KMS-11 (cell line): ENCODE measurements at regions not wholly inside any gene's neighbourhood (a gene's known extent, or its start where the extent isn't known, plus 50 kb on each side); places are given as distances from the start of the nearest gene placed in this dataset.

Experiments
- H2AFZ ChIP-seq: fragments of 200-600 bp; sonication (generic); 2 replicates; pipeline ENCODE4 v1.6.1; 2016; ENCODE audit warnings: antibody characterized with exemption, mixed run types, low read depth
- H3K27ac ChIP-seq: fragments of 200-600 bp; sonication (generic); 2 replicates; pipeline ENCODE4 v1.6.1; 2016; ENCODE audit warnings: mild to moderate bottlenecking, mixed run types
- H3K27me3 ChIP-seq: fragments of 200-600 bp; sonication (generic); 2 replicates; pipeline ENCODE4 v1.6.1; 2017; ENCODE audit warnings: mild to moderate bottlenecking, low read depth, mixed run types, moderate library complexity; ENCODE audit not compliant: insufficient read depth
- H3K36me3 ChIP-seq: fragments of 200-600 bp; sonication (generic); 2 replicates; pipeline ENCODE4 v1.6.1; 2017; ENCODE audit warnings: mild to moderate bottlenecking, mixed run types; ENCODE audit not compliant: insufficient read depth
- H3K4me1 ChIP-seq: fragments of 200-600 bp; sonication (generic); 2 replicates; pipeline ENCODE4 v1.6.1; 2016; ENCODE audit warnings: mild to moderate bottlenecking, low read depth, mixed run types; ENCODE audit not compliant: poor library complexity, severe bottlenecking
- H3K4me2 ChIP-seq: fragments of 200-600 bp; sonication (generic); 2 replicates; pipeline ENCODE4 v1.7.0; 2016; ENCODE audit warnings: mild to moderate bottlenecking, mixed run types
- H3K4me3 ChIP-seq: fragments of 200-600 bp; sonication (generic); IDR thresholded peaks from 2 replicates; pipeline ENCODE4 v1.6.1; 2017; ENCODE audit warnings: low read depth, low read length, mixed read lengths; ENCODE audit not compliant: insufficient read depth
- H3K79me2 ChIP-seq: fragments of 200-600 bp; sonication (generic); 2 replicates; pipeline ENCODE4 v1.6.1; 2016; ENCODE audit warnings: low read depth, mixed run types; ENCODE audit not compliant: insufficient read depth
- H3K9ac ChIP-seq: fragments of 200-600 bp; sonication (generic); 2 replicates; pipeline ENCODE4 v1.6.1; 2016; ENCODE audit warnings: mild to moderate bottlenecking, mixed run types
- H4K20me1 ChIP-seq: fragments of 200-600 bp; sonication (generic); 2 replicates; pipeline ENCODE4 v1.6.1; 2016; ENCODE audit warnings: mild to moderate bottlenecking, mixed run types; ENCODE audit not compliant: insufficient read depth
- TF ChIP-seq, protein P1 (sequence below): fragments of 200-600 bp; sonication (generic); conservative IDR thresholded peaks from 2 replicates; pipeline ENCODE4 v1.6.1; 2017; ENCODE audit warnings: low read depth, mild to moderate bottlenecking, antibody characterized with exemption, low read length, moderate library complexity, mixed read lengths

DNA sequence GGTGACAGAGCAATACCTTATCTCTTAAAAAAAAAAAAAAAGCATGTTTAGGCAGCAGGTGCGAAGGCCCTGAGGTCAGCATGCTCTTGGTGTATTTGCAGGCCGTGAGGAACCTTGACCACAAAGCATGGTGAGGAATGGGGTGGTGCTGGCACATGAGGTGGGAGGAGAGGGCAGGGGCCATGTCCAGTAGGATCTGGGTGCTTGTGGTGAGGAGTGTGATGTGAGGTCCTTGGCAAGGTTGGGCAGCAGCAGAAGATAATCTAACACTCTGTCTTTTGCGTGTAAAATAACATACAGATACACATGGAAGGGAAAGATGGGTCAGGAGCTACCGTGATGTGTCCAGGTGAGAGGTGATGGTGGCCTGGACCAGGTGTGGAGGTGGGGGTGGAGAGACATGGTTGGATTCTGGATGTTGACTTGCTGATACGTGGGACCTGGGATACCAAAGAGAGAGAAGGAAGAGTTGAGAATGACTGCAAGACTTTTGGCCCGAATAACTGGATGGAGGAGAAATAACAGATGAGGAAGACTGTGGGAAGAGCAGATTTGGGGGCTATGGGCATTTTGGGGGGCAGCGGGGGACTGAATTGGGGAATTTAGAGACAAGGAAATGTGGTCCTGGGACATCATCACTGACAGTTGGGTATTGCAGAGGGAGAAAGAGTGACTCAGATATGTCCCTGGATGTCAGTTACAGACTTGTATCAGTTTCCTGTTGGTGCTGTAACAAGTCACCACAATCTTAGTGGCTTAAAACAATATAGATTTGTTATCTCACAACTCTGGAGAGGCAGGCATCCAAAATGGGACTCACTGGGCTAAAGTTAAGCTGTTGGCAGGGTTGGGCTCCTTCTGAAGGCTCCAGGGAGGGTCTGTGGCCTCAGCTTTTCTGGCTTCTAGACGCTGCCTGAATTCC, 274.9 kb downstream of the HAPSTR1 start:
- H3K27me3 ChIP-seq: no peaks in the 10 kb centered on the region
- TF ChIP-seq, protein P1, sequence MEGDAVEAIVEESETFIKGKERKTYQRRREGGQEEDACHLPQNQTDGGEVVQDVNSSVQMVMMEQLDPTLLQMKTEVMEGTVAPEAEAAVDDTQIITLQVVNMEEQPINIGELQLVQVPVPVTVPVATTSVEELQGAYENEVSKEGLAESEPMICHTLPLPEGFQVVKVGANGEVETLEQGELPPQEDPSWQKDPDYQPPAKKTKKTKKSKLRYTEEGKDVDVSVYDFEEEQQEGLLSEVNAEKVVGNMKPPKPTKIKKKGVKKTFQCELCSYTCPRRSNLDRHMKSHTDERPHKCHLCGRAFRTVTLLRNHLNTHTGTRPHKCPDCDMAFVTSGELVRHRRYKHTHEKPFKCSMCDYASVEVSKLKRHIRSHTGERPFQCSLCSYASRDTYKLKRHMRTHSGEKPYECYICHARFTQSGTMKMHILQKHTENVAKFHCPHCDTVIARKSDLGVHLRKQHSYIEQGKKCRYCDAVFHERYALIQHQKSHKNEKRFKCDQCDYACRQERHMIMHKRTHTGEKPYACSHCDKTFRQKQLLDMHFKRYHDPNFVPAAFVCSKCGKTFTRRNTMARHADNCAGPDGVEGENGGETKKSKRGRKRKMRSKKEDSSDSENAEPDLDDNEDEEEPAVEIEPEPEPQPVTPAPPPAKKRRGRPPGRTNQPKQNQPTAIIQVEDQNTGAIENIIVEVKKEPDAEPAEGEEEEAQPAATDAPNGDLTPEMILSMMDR: no peak

DNA sequence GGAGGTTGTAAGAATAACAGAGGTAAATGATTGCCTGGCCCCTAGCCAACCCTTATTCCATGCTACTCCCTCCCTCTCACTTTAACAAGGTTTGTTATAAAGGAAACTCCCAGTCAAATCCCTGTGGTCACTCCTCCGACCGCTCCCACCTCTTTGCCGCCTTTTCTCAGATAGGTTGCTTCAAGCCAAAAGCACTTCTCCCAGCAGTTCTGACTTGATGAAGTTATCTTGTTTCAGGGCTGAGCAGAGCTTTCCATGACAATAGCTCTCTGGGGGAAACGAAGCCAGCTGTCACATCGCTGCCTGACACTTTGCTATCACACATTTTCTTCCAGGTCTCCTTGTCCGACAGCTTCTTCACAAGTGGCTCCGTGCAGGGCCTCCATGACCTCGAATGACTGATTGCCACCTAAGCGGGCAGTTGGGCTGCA, 278.6 kb downstream of the HAPSTR1 start:
- no peak overlapping the region for H3K9ac ChIP-seq
- H3K4me1 ChIP-seq: no peaks in the 10 kb centered on the region
- no peaks in the 10 kb centered on the region for H3K36me3 ChIP-seq
- no peaks in the 10 kb centered on the region for H3K27me3 ChIP-seq
- no peak overlapping the region for H3K4me2 ChIP-seq
- H3K27ac ChIP-seq: no peak overlapping the region
- H2AFZ ChIP-seq: no peak overlapping the region
- TF ChIP-seq, protein P1: no peak
- no peaks in the 10 kb centered on the region for H4K20me1 ChIP-seq
- H3K4me3 ChIP-seq: no peak overlapping the region
- no peaks in the 10 kb centered on the region for H3K79me2 ChIP-seq

More for the DNA sequence above, 274.9 kb downstream of the HAPSTR1 start:
- Histone ChIP-seq H3K27ac (no peak overlapping the region), H4K20me1 (no peaks in the 10 kb centered on the region), H3K9ac (no peak overlapping the region), H3K4me1 (no peaks in the 10 kb centered on the region), H3K79me2 (no peaks in the 10 kb centered on the region), H3K4me3 (no peak overlapping the region), H3K4me2 (no peak overlapping the region), H3K36me3 (no peaks in the 10 kb centered on the region), H2AFZ (no peak overlapping the region)

DNA sequence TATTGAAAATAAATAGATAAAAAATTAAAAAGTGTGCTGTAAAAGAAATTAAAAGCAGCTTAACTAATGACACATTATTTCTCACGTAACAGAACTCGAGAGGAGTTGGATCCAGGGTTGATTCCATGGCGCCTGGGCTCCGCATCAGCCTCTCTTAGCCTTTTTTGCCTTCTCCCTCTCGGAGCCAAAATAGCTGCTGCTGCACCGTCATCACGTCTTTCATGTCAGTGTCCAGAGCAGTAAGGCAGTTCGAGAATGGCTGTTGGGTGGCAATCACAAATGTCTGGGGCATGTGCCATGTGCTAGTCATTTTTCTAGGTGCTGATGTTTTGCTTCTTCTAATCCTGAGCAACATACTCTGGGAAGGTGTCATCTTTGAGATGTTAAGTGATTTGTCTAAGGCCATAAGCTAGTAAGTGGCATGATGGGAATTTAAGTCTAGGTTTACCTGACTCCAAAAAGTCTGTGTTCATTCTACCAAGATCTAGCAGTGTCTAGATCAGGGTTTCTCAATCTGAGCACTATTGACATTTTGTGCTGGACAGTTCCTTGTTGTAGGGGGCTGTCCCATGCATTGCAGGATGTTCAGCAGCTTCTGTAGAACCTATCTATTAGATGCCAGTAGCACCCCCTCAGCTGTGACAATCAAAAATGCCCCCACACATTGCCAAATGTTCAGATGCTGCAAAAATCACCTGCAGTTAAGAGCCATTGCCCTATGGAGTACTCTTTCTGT, 280.4 kb downstream of the HAPSTR1 start:
- no peak overlapping the region for H3K9ac ChIP-seq
- H3K79me2 ChIP-seq: no peaks in the 10 kb centered on the region
- no peak overlapping the region for H3K4me2 ChIP-seq
- TF ChIP-seq, protein P1: no peak
- no peaks in the 10 kb centered on the region for H4K20me1 ChIP-seq
- no peaks in the 10 kb centered on the region for H3K27me3 ChIP-seq
- H3K36me3 ChIP-seq: no peaks in the 10 kb centered on the region
- no peak overlapping the region for H3K27ac ChIP-seq
- no peak overlapping the region for H3K4me3 ChIP-seq
- H3K4me1 ChIP-seq: no peaks in the 10 kb centered on the region
- no peak overlapping the region for H2AFZ ChIP-seq

DNA sequence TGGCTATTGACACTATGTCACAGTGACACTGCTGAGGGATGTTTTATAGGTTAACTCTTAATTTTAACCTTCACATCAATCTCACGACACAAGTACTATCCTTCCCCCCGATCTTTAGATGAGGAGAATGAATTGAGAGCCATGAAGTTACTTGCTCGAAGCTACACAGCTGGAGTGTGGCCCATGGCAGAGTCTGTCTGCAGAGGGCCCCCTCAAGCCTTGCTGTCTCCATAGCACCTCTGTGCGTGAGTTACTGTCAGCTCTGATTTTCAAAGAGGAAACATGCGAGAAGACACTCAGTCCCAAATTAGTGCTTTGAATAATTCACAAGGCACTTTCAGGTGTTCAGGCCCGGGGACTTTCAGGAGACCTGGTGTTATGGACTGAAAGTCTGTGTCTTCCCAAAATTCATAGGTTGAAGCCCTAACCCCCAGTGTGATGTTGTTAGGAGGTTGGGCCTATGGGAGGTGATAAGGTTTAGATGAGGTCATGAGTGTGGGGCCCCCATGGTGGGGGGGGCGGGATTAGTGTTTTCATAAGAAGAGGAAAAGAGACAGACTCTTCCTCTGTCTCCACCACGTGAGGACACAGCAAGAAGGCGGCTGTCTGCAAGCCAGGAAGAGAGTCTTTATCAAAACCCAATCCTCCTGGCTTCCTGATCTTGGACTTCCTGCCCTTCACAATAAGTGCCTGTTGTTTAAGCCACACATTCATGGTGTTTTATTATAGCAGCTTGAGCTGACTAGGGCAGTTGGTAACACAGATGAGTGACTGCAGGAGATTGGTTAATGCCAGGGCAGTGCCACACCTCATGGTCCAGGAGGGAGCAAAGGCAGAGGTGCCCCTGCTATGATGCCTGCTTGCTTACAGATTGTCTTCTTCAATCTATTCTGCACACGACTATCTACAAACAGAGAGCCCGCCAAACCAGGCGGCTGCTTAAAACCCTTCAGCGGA, 281.8 kb downstream of the HAPSTR1 start:
- H3K79me2 ChIP-seq: no peaks in the 10 kb centered on the region
- no peaks in the 10 kb centered on the region for H3K27me3 ChIP-seq
- H3K4me1 ChIP-seq: no peaks in the 10 kb centered on the region
- TF ChIP-seq, protein P1: no peak
- no peak overlapping the region for H2AFZ ChIP-seq
- H3K36me3 ChIP-seq: no peaks in the 10 kb centered on the region
- no peak overlapping the region for H3K4me2 ChIP-seq
- no peaks in the 10 kb centered on the region for H4K20me1 ChIP-seq
- no peak overlapping the region for H3K27ac ChIP-seq
- no peak overlapping the region for H3K9ac ChIP-seq
- no peak overlapping the region for H3K4me3 ChIP-seq
